ENCODE measurements at regions not wholly inside any gene's neighbourhood (a gene's known extent, or its start where the extent isn't known, plus 50 kb on each side); places are given as distances from the start of the nearest gene placed in this dataset.

DNA sequence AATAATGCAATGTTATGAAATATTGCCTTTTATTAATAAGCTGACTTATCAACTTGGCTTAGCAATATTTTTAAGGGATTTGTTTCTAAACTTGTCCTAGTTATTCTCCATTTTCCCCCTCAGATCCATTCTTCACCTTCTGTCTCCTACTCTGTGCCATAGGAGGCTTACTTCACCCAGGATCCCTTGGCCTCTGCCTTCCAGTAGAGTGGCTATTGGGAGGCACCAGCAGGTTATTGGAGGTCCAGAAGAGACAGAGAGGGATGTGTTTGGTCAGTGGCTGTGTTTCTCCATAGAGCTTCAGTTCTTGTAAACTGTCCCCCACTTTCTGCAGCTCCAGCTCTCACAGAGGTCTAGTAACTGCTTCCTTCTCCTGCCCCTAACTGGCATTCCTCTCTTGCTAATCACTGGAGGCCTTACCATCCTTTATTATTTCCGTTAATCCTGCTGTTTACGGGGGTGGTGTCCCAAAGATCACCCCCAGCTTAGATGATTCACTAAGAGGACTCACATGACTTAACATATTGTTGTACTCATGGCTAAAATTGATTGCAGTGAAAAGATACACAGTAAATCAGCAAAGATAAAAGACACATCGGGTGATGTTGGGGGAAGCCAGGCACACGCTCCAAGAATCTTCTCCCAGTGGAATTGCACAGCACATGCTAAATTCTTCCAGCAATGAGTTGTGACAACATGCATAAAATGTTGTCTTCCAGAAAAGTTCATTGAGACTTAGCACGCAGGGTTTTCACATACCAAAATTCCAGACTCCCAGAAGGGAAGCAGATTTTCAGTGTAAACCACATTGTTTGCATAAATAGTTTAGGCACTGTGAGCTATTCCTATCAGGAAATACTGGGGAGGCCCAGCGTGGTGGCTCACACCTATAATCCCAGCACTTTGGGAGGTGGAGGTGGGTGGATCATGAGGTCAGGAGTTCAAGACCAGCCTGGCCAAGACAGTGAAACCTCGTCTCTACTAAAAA lies 67.5 kb downstream of the RPL22L1 start:
- TF ChIP-seq, protein P1, sequence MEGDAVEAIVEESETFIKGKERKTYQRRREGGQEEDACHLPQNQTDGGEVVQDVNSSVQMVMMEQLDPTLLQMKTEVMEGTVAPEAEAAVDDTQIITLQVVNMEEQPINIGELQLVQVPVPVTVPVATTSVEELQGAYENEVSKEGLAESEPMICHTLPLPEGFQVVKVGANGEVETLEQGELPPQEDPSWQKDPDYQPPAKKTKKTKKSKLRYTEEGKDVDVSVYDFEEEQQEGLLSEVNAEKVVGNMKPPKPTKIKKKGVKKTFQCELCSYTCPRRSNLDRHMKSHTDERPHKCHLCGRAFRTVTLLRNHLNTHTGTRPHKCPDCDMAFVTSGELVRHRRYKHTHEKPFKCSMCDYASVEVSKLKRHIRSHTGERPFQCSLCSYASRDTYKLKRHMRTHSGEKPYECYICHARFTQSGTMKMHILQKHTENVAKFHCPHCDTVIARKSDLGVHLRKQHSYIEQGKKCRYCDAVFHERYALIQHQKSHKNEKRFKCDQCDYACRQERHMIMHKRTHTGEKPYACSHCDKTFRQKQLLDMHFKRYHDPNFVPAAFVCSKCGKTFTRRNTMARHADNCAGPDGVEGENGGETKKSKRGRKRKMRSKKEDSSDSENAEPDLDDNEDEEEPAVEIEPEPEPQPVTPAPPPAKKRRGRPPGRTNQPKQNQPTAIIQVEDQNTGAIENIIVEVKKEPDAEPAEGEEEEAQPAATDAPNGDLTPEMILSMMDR (IDR thresholded peaks at IDR 0.05), result no peak
- no peak for TF ChIP-seq EZH2 (IDR thresholded peaks at IDR 0.05; ENCODE audit: borderline replicate concordance, insufficient read depth, low read depth, low read length, poor library complexity, severe bottlenecking)
